ENCODE measurements at regions not wholly inside any gene's neighbourhood (a gene's known extent, or its start where the extent isn't known, plus 50 kb on each side); places are given as distances from the start of the nearest gene placed in this dataset.

DNA sequence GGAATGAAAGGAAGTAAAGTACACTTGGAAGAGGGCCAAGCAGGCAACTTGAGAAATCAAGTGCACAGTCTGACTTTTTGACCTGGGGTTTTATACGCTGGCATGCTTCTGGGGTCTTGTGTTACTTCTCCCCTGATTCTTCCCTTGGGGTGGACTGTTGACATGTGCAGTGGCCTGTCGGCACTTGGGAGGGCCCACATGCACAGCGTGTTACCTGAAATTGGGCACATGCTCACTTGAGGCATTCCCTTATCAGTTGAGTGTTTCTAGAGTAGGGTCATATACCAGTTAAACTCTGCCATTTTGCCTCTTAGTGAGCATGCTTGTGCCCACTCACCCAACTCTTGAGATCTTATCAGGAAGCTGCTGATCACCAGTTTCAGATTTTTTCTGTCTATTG is 329.1 kb upstream of the SOX2 start:
- no peaks in the 10 kb centered on the region for H3K9me3 ChIP-seq
- TF ChIP-seq, protein P1, sequence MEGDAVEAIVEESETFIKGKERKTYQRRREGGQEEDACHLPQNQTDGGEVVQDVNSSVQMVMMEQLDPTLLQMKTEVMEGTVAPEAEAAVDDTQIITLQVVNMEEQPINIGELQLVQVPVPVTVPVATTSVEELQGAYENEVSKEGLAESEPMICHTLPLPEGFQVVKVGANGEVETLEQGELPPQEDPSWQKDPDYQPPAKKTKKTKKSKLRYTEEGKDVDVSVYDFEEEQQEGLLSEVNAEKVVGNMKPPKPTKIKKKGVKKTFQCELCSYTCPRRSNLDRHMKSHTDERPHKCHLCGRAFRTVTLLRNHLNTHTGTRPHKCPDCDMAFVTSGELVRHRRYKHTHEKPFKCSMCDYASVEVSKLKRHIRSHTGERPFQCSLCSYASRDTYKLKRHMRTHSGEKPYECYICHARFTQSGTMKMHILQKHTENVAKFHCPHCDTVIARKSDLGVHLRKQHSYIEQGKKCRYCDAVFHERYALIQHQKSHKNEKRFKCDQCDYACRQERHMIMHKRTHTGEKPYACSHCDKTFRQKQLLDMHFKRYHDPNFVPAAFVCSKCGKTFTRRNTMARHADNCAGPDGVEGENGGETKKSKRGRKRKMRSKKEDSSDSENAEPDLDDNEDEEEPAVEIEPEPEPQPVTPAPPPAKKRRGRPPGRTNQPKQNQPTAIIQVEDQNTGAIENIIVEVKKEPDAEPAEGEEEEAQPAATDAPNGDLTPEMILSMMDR (IDR thresholded peaks at IDR 0.05) = no peak
- no peaks in the 10 kb centered on the region for H3K36me3 ChIP-seq
- DNase-seq = peak; percentile 54
- intact Hi-C loops (cut with DNase I) = no loop called here
- H3K27ac ChIP-seq = no peak overlapping the region
- H3K27me3 ChIP-seq (ENCODE audit: low read depth) = no peaks in the 10 kb centered on the region
- ATAC-seq = peak; percentile 91 to 94
- no peaks in the 10 kb centered on the region for H3K4me1 ChIP-seq
- no peak overlapping the region for H3K4me3 ChIP-seq

DNA sequence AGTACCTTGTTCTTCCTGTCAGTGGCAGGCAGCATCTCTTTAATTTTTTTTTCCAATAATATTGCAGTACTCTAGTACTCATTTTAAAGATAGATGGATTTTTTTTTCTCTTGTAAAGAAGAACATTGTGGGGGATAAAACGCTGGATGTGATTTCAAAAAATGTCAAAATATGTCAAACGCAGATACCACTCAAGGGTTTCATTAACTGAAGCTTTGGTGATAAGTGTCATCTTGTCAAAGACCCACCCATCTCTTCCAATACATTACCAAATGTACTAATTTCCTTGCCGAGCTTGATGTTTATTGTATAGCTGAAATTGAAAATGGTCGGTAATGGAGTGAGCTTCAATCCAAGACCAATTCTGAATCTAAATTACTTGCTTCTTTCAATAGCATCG is 332.4 kb upstream of the SOX2 start:
- H3K27ac ChIP-seq = no peak overlapping the region
- no peaks in the 10 kb centered on the region for H3K9me3 ChIP-seq
- intact Hi-C loops (cut with DNase I) = no loop called here
- no peak for ATAC-seq
- no peak for DNase-seq
- H3K4me1 ChIP-seq = no peaks in the 10 kb centered on the region
- H3K4me3 ChIP-seq = no peak overlapping the region
- TF ChIP-seq, protein P1 (IDR thresholded peaks at IDR 0.05) = no peak
- no peaks in the 10 kb centered on the region for H3K27me3 ChIP-seq (ENCODE audit: low read depth)
- H3K36me3 ChIP-seq = no peaks in the 10 kb centered on the region

DNA sequence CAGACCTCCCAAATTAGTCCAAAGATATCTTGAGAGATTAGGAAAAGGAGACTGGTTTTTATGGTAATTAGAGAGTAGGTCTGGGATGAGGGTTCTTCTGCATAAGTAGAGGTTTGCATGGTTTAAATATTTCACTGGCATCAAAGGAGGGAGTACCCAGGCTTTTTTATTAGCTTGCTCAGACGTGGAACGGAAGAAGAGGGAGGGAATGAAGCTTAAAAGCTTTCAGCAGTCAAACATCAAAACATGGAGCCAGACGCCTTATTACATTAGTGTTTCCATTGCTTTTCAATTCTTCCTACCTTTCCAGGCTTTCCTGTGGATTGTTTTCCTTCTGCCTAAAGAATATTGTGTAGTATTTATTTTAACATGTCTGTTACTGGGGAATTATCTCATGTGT is 342.1 kb upstream of the SOX2 start:
- no peak overlapping the region for H3K4me3 ChIP-seq
- intact Hi-C loops (cut with DNase I) = no loop called here
- TF ChIP-seq, protein P1 (IDR thresholded peaks at IDR 0.05) = no peak
- no peaks in the 10 kb centered on the region for H3K27me3 ChIP-seq (ENCODE audit: low read depth)
- H3K36me3 ChIP-seq = no peaks in the 10 kb centered on the region
- ATAC-seq = no peak
- no peaks in the 10 kb centered on the region for H3K9me3 ChIP-seq
- no peaks in the 10 kb centered on the region for H3K4me1 ChIP-seq
- H3K27ac ChIP-seq = no peak overlapping the region
- no peak for DNase-seq

DNA sequence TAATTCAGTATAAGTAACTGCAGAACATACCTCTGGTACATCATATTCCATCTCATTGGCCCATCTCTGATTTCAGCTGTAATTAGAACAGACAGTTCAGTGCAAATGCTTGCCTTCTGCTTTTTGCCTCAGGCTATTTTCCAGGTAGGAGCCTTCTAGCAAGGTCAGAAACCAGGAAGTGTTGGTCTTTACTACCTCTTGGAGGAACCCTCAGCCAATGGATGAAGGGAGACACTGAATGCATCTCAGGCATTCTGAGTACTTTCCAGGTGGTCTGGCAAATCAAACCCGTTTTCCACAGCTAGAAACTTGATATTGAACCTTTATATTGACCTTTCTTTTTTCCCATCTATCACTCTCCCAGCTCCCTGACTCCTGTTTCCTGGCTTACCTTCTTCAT is 348.5 kb upstream of the SOX2 start:
- Histone ChIP-seq H3K9me3 (no peaks in the 10 kb centered on the region), H3K4me1 (no peaks in the 10 kb centered on the region), H3K27ac (no peak overlapping the region), H3K36me3 (no peaks in the 10 kb centered on the region), H3K4me3 (no peak overlapping the region), H3K27me3 (ENCODE audit: low read depth) (no peaks in the 10 kb centered on the region)
- TF ChIP-seq, protein P1 (IDR thresholded peaks at IDR 0.05) = no peak
- ATAC-seq (no peak), DNase-seq (no peak)
- intact Hi-C loops (cut with DNase I) = no loop called here

DNA sequence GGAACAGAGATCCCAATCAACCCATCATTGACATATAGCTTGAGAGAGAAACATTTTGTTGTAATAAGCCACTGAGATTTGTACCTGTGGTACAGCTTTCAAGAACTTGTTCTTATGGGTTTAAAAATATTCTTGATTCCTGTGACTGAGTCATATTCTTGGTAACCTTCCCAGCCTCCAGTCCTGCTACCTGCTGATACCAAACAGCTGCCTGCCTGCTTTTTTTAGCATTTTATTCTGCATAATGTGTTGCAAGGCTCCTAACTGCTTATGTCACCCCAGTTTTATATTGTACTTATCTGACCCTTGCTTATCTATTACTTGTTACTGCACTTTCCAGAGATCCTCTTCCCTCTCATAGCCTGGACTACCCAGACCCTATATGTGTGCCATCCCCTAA is 349.3 kb upstream of the SOX2 start:
- Histone ChIP-seq H3K27me3 (ENCODE audit: low read depth) (no peaks in the 10 kb centered on the region), H3K4me1 (no peaks in the 10 kb centered on the region), H3K36me3 (no peaks in the 10 kb centered on the region), H3K4me3 (no peak overlapping the region), H3K9me3 (no peaks in the 10 kb centered on the region), H3K27ac (no peak overlapping the region)
- TF ChIP-seq, protein P1 (IDR thresholded peaks at IDR 0.05) = no peak
- DNase-seq (no peak), ATAC-seq (no peak)
- intact Hi-C loops (cut with DNase I) = no loop called here

DNA sequence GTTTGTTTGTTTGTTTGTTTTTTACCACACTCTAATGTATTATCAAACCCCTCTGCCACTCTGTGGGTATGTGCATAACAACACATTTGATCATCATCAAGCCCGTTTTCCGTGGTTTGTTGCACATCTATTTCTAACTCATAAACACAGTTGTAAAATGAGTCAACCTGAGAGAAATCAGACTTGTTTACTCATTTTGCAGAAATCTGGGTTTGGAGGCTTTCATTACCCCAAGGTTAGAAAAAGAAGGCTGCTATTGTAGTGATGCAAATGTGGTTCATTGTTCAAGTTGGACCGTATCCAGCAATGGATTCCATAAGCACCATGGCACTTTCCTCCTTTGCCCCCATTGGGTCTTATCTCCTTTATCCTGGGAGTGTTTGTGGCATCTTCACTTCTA is 353.2 kb upstream of the SOX2 start:
- Histone ChIP-seq H3K4me1 (no peaks in the 10 kb centered on the region), H3K27ac (no peak overlapping the region)

More for the DNA sequence above, 353.2 kb upstream of the SOX2 start:
- no peaks in the 10 kb centered on the region for H3K9me3 ChIP-seq
- intact Hi-C loops (cut with DNase I) = no loop called here
- H3K4me3 ChIP-seq = no peak overlapping the region
- DNase-seq (no peak), ATAC-seq (no peak)
- no peaks in the 10 kb centered on the region for H3K27me3 ChIP-seq (ENCODE audit: low read depth)
- TF ChIP-seq, protein P1 (IDR thresholded peaks at IDR 0.05) = no peak
- H3K36me3 ChIP-seq = no peaks in the 10 kb centered on the region
